Vagina (tissue), 2 donors: ENCODE measurements at regions not wholly inside any gene's neighbourhood (a gene's known extent, or its start where the extent isn't known, plus 50 kb on each side); places are given as distances from the start of the nearest gene placed in this dataset.

ENCODE experiments used
- DNase-seq, 2 donors: peaks; one replicate each; pipeline ENCODE4 v3.0.0-alpha.2; 2017; ENCODE audit errors: extremely low spot score in 2 of 2
- H3K27ac ChIP-seq: fragments of 200-600 bp; sonication (generic); one replicate; pipeline ENCODE4 v1.5.1; 2019
- H3K27me3 ChIP-seq: fragments of 200-600 bp; sonication (generic); one replicate; pipeline ENCODE4 v1.5.1; 2019
- H3K36me3 ChIP-seq, 2 donors: fragments of 200-600 bp; sonication (generic); one replicate each; pipeline ENCODE4 v1.5.1; 2017 to 2019
- H3K4me1 ChIP-seq: fragments of 200-600 bp; sonication (generic); one replicate; pipeline ENCODE4 v1.5.1; 2019
- H3K4me3 ChIP-seq, 2 donors: fragments of 200-600 bp; sonication (generic); 1 replicate in 1 of 2; 2 replicates in 1 of 2; pipeline ENCODE4 v1.5.1; 2016 to 2019
- H3K9me3 ChIP-seq: fragments of 200-600 bp; sonication (generic); one replicate; pipeline ENCODE4 v1.5.1; 2019
- CTCF ChIP-seq, 3 experiments: fragments of 450-650 bp in 2 of 3; fragments of 200-600 bp in 1 of 3; sonication (generic) in 1 of 3; IDR thresholded peaks; one replicate each; pipeline ENCODE4 v1.5.1; 2017 to 2019; ENCODE audit warnings: antibody characterized with exemption in 3 of 3, mild to moderate bottlenecking in 2 of 3, moderate library complexity in 2 of 3
- POLR2A ChIP-seq, 2 donors: fragments of 450-650 bp; IDR thresholded peaks; one replicate each; pipeline ENCODE4 v1.6.1; 2017; ENCODE audit warnings: antibody characterized with exemption in 2 of 2, mild to moderate bottlenecking in 2 of 2, moderate library complexity in 2 of 2
- POLR2AphosphoS5 ChIP-seq, 2 donors: sonication (generic); formaldehyde crosslinking; IDR thresholded peaks; one replicate each; pipeline ENCODE4 v1.9.0; 2017; ENCODE audit warnings: antibody characterized with exemption in 2 of 2, mild to moderate bottlenecking in 2 of 2, low read depth in 1 of 2; ENCODE audit not compliant: insufficient read depth in 1 of 2
- intact Hi-C: fragments of 100-400 bp; cut with DNase I; formaldehyde crosslinking; loops from one replicate; pipeline ENCODE4 v1.15.1; 2023

- Histone ChIP-seq H3K36me3 (no peaks in the 10 kb centered on the region), H3K9me3 (no peaks in the 10 kb centered on the region), H3K4me1 (no peaks in the 10 kb centered on the region), H3K27me3 (no peaks in the 10 kb centered on the region), H3K4me3 (no peak overlapping the region), H3K27ac (no peak overlapping the region)
- intact Hi-C loops: no loop called here
- TF ChIP-seq CTCF (IDR thresholded peaks at IDR 0.05) (no peak), POLR2A (IDR thresholded peaks at IDR 0.05) (no peak), POLR2AphosphoS5 (IDR thresholded peaks at IDR 0.05; ENCODE audit: insufficient read depth in 1 of 2, low read depth in 1 of 2) (no peak)
- DNase-seq: no peak
Measured at GRCh38 chr14:71551291-71551950, 380.8 kb upstream of the RGS6 start.

- Histone ChIP-seq H3K36me3 (no peaks in the 10 kb centered on the region), H3K4me1 (no peaks in the 10 kb centered on the region), H3K9me3 (no peaks in the 10 kb centered on the region), H3K4me3 (no peak overlapping the region), H3K27me3 (no peaks in the 10 kb centered on the region), H3K27ac (no peak overlapping the region)
- TF ChIP-seq CTCF (IDR thresholded peaks at IDR 0.05) (no peak), POLR2AphosphoS5 (IDR thresholded peaks at IDR 0.05; ENCODE audit: insufficient read depth in 1 of 2, low read depth in 1 of 2) (no peak), POLR2A (IDR thresholded peaks at IDR 0.05) (no peak)
- no peak for DNase-seq
- intact Hi-C loops: no loop called here
Measured at GRCh38 chr14:71552809-71553208, 379.4 kb upstream of the RGS6 start.

DNA sequence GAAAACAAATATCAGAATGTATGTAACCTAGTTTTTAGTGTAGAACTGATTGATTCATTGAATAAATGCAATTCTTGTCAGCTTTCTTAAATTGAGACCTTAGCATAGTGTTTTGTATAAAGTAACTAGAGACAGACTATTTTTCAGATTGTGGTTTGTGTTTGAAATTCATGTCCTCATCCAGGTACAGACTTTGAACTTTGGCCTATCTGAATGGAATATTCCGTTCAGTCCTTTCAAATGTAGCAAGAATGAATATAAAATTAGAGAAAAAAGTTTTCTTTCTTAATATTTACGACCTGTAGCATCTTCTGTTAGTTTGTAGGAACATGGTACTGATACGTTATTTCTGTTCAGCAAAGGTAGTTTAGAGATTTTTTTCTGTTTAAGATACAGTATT is 378.4 kb upstream of the RGS6 start:
- no peak for TF ChIP-seq CTCF (IDR thresholded peaks at IDR 0.05)
- TF ChIP-seq POLR2AphosphoS5 (IDR thresholded peaks at IDR 0.05; ENCODE audit: insufficient read depth in 1 of 2, low read depth in 1 of 2): no peak
- TF ChIP-seq POLR2A (IDR thresholded peaks at IDR 0.05): no peak
- intact Hi-C loops: no loop called here
- no peaks in the 10 kb centered on the region for H3K4me1 ChIP-seq
- H3K4me3 ChIP-seq: no peak overlapping the region
- no peak for DNase-seq
- H3K9me3 ChIP-seq: no peaks in the 10 kb centered on the region
- no peaks in the 10 kb centered on the region for H3K36me3 ChIP-seq
- no peak overlapping the region for H3K27ac ChIP-seq
- no peaks in the 10 kb centered on the region for H3K27me3 ChIP-seq

DNA sequence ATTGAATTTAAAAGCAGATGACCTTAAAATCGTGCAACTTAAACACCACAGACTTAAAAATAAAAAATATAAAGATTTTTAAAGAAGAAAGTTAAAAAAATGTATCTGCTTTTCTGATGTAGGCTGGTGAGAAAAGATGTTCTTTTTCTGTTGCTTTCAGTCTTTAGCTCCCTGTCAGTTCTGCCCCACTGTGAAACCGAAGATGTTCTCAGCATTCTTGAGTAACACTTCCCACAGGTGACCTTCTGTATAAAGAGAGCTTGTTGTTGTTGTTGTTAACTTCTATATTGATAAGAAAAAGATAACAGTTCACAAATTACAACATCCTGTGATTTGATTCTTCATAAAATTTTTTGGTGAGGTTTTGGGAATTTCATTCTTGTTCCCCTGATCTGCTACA is 377.9 kb upstream of the RGS6 start:
- H3K9me3 ChIP-seq: no peaks in the 10 kb centered on the region
- no peak overlapping the region for H3K4me3 ChIP-seq
- TF ChIP-seq CTCF (IDR thresholded peaks at IDR 0.05): no peak
- no peak for TF ChIP-seq POLR2A (IDR thresholded peaks at IDR 0.05)
- TF ChIP-seq POLR2AphosphoS5 (IDR thresholded peaks at IDR 0.05; ENCODE audit: insufficient read depth in 1 of 2, low read depth in 1 of 2): no peak
- no peak for DNase-seq
- no peaks in the 10 kb centered on the region for H3K27me3 ChIP-seq
- no peaks in the 10 kb centered on the region for H3K36me3 ChIP-seq
- no peak overlapping the region for H3K27ac ChIP-seq
- intact Hi-C loops: no loop called here
- no peaks in the 10 kb centered on the region for H3K4me1 ChIP-seq

DNA sequence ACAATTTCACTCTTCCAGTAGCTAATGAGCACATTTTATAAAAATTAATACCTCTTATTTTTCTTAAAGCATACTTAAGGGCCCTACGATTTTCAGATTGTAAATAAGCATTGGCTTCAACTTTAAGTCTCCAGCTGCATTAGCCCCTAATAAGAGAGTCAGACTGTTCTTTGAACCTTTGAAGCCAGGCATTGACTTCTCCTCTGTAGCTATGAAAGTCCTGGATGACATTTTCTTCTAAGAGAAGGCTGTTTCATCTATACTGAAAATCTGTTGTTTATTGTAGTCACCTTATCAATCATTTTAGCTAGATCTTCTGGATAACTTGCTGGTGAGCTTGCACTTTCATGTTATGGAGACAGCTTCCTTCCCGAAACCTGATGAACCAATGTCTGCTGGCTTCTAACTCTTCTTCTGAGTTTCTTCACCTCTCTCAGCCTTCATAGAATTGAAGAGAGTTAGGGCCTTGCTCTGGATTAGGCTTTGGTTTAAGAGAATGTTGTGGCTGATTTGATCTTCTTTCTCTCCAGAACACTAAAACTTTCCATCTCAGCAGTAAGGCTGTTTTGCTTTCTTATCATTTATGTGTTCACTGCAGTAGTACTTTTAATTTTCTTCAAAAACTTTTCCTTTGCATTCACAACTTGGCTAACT is 377.1 kb upstream of the RGS6 start:
- H3K9me3 ChIP-seq: no peaks in the 10 kb centered on the region
- no peak overlapping the region for H3K4me3 ChIP-seq
- H3K27ac ChIP-seq: no peak overlapping the region
- H3K4me1 ChIP-seq: no peaks in the 10 kb centered on the region
- no peaks in the 10 kb centered on the region for H3K27me3 ChIP-seq
- H3K36me3 ChIP-seq: no peaks in the 10 kb centered on the region
- intact Hi-C loops: no loop called here
- TF ChIP-seq CTCF (IDR thresholded peaks at IDR 0.05) (no peak), POLR2A (IDR thresholded peaks at IDR 0.05) (no peak), POLR2AphosphoS5 (IDR thresholded peaks at IDR 0.05; ENCODE audit: insufficient read depth in 1 of 2, low read depth in 1 of 2) (no peak)
- no peak for DNase-seq
